Adrenal gland (tissue), 9 donors: ENCODE measurements at regions not wholly inside any gene's neighbourhood (a gene's known extent, or its start where the extent isn't known, plus 50 kb on each side); places are given as distances from the start of the nearest gene placed in this dataset.

Source experiments
- DNase-seq, 7 donors: peaks; one replicate each; pipeline ENCODE4 v3.0.0-alpha.2; 2019 to 2020
- H3K27ac ChIP-seq, 5 donors: fragments of 200-600 bp; sonication (generic) in 4 of 5; 1 replicate in 3 of 5; 2 replicates in 2 of 5; pipeline versions ENCODE4 v1.5.1 to v1.8.0; 2016 to 2020; ENCODE audit warnings: mild to moderate bottlenecking in 1 of 5
- H3K27me3 ChIP-seq: fragments of 200-600 bp; 2 replicates; pipeline ENCODE4 v1.8.0; 2021
- H3K36me3 ChIP-seq, 2 donors: fragments of 200-600 bp; replicated peaks in 1 of 2; 1 replicate in 1 of 2; 2 replicates in 1 of 2; pipeline versions ENCODE4 v1.5.1 to v1.8.0; 2018 to 2022
- H3K4me1 ChIP-seq, 2 donors: fragments of 200-600 bp; replicated peaks in 1 of 2; 1 replicate in 1 of 2; 2 replicates in 1 of 2; pipeline versions ENCODE4 v1.5.1 to v1.8.0; 2018 to 2021
- H3K4me3 ChIP-seq, 4 donors: fragments of 200-600 bp; sonication (generic) in 3 of 4; one replicate each; pipeline ENCODE4 v1.5.1; 2016 to 2018
- H3K9me3 ChIP-seq, 3 donors: fragments of 200-600 bp; sonication (generic) in 1 of 3; replicated peaks in 1 of 3; 1 replicate in 2 of 3; 2 replicates in 1 of 3; pipeline versions ENCODE4 v1.5.1 to v1.8.0; 2016 to 2021
- POLR2A ChIP-seq, 2 donors: fragments of 450-650 bp; IDR thresholded peaks; one replicate each; pipeline ENCODE4 v1.6.1; 2017; ENCODE audit warnings: antibody characterized with exemption in 2 of 2, mild to moderate bottlenecking in 2 of 2, moderate library complexity in 1 of 2
- WGBS, 4 donors: extraction: QIAGEN DNeasy Blood & Tissue Kit in 2 of 4; methylation state at CpG; one replicate each; pipeline versions ENCODE4 v1.1.5 to v1.1.7; 2013 to 2017; 5-methylcytosine and 5-hydroxymethylcytosine counted together
- intact Hi-C, 2 donors: fragments of 100-400 bp; cut with DNase I; formaldehyde crosslinking; loops; one replicate each; pipeline versions ENCODE4 v1.14.1 to v1.15.0; 2022 to 2023
- TF ChIP-seq, protein P1 (sequence below), 6 experiments: fragments of 450-650 bp in 4 of 6; fragments of 200-600 bp in 2 of 6; sonication (generic) in 1 of 6; IDR thresholded peaks; 1 replicate in 5 of 6; 2 replicates in 1 of 6; pipeline versions ENCODE4 v1.5.1 to v1.8.0; 2016 to 2021; ENCODE audit warnings: antibody characterized with exemption in 6 of 6, mild to moderate bottlenecking in 2 of 6, moderate library complexity in 1 of 6
- donor health status: healthy with polysubstance abuse.
- donor health status: Bipolar disorder and iron deficiency.
- donor health status: DM: yes; HTN: yes; CAD: no.
- donor health status: DM: no; HTN: no; CAD: no.
- donor health status: DM: no; HTN: no; CAD: no.

DNA sequence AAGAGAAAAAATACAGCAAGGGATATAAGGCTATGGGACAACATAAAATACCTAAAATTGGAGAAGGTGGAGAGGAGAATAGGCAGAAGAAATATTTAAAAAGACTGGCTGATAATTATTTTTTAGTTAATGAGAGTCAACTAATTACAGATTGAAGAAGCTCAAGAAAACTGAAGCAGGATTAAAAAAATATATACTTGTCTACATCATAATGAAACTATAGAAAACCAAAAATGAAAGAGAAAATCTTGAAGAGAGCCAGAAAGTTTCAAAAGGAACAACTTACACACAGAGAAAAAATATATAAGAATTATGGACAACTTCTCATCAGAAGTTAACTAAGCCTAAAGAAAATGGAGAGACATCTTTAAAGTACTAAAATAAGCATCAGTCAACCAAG, 62.9 kb upstream of the APCDD1 start:
- no peaks in the 10 kb centered on the region for H3K9me3 ChIP-seq
- no peak overlapping the region for H3K27ac ChIP-seq
- no peak overlapping the region for H3K4me3 ChIP-seq
- H3K4me1 ChIP-seq, result peaks cover 0 to 3% of the 10 kb centered on the region in 2 donors
- TF ChIP-seq POLR2A (IDR thresholded peaks at IDR 0.05), result no peak
- TF ChIP-seq, protein P1, sequence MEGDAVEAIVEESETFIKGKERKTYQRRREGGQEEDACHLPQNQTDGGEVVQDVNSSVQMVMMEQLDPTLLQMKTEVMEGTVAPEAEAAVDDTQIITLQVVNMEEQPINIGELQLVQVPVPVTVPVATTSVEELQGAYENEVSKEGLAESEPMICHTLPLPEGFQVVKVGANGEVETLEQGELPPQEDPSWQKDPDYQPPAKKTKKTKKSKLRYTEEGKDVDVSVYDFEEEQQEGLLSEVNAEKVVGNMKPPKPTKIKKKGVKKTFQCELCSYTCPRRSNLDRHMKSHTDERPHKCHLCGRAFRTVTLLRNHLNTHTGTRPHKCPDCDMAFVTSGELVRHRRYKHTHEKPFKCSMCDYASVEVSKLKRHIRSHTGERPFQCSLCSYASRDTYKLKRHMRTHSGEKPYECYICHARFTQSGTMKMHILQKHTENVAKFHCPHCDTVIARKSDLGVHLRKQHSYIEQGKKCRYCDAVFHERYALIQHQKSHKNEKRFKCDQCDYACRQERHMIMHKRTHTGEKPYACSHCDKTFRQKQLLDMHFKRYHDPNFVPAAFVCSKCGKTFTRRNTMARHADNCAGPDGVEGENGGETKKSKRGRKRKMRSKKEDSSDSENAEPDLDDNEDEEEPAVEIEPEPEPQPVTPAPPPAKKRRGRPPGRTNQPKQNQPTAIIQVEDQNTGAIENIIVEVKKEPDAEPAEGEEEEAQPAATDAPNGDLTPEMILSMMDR (IDR thresholded peaks at IDR 0.05), result no peak
- no peaks in the 10 kb centered on the region for H3K27me3 ChIP-seq
- no peaks in the 10 kb centered on the region for H3K36me3 ChIP-seq
- no peak for DNase-seq
- intact Hi-C loops, result no loop called here

DNA sequence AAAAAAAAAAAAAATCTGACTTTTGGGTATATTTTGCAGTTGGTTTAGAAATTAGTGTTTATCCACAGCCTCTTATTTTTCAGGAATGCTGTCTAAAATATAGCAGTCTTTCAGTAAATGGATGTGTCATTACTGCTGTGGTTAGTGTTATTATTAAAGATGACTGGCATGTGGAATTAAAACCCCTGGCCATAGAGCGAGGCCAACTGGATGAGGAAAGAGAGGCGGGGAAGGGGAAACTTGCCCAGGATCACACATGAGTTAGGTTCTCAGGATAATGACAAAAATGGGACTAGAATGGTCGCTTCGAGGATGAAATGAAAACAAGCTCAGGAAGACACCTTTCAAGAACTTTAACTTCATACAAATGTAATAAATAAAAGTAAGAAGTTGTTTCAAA, 57.4 kb upstream of the APCDD1 start:
- Histone ChIP-seq H3K9me3 (no peaks in the 10 kb centered on the region), H3K27ac (no peak overlapping the region), H3K36me3 (no peaks in the 10 kb centered on the region), H3K4me1 (peaks cover 0 to 3% of the 10 kb centered on the region in 2 donors), H3K4me3 (no peak overlapping the region), H3K27me3 (no peaks in the 10 kb centered on the region)
- intact Hi-C loops, result no loop called here
- no peak for DNase-seq
- 91 to 92% (median 92%) methylated on average over 4 of the region's 4 CpGs for WGBS, 4 donors
- TF ChIP-seq POLR2A (IDR thresholded peaks at IDR 0.05), result no peak
- TF ChIP-seq, protein P1 (IDR thresholded peaks at IDR 0.05), result no peak

DNA sequence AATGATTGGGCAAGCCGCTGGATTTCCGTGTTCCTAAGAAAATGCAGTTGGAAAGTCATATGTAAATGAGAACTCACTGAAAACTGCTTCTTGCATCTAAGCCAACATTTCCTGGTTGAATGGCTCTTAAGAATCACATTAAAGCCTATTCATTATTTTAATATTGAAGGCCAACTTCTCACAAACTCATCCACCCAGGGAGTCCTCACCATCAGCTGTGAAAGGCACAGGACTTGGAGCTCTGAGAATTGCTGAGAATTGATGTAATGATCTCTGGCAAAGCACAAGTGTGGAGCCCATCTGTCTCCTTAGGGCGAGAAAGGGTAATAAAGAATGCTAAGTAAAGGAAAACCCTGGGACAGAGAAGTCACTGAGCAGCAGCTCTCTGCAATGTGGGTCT, 55.9 kb upstream of the APCDD1 start:
- Histone ChIP-seq H3K9me3 (no peaks in the 10 kb centered on the region), H3K36me3 (no peaks in the 10 kb centered on the region), H3K27me3 (no peaks in the 10 kb centered on the region), H3K27ac (no peak overlapping the region), H3K4me3 (no peak overlapping the region), H3K4me1 (no peaks in the 10 kb centered on the region)
- 84 to 90% (median 88%) methylated on average over 3 of the region's 3 CpGs for WGBS, 4 donors
- TF ChIP-seq POLR2A (IDR thresholded peaks at IDR 0.05), result no peak
- TF ChIP-seq, protein P1 (IDR thresholded peaks at IDR 0.05), result no peak
- no peak for DNase-seq
- intact Hi-C loops, result no loop called here

DNA sequence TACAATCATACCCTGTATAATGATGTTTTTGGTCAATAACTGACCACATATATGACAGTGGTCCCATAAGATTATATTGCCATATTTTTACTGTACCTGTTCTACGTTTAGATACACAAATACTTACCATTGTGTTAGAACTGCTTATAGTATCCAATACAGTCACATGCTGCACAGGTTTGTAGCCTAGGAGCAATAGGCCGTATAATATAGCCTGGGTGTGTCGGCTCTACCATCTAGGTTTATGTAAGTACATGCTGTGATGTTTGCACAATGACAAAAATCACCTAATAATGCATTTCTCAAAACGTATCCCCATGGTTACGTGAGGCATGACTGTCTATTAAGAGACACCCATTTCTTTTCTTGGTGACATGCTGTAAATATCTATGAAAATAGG, 55.0 kb upstream of the APCDD1 start:
- Histone ChIP-seq H3K4me3 (no peak overlapping the region), H3K27ac (no peak overlapping the region), H3K9me3 (no peaks in the 10 kb centered on the region), H3K36me3 (no peaks in the 10 kb centered on the region), H3K27me3 (no peaks in the 10 kb centered on the region), H3K4me1 (no peaks in the 10 kb centered on the region)
- DNase-seq, result no peak
- TF ChIP-seq, protein P1 (IDR thresholded peaks at IDR 0.05), result no peak
- TF ChIP-seq POLR2A (IDR thresholded peaks at IDR 0.05), result no peak
- intact Hi-C loops, result no loop called here
- 66 to 87% (median 82%) methylated on average over 5 of the region's 5 CpGs for WGBS, 4 donors
